ENCODE measurements at regions not wholly inside any gene's neighbourhood (a gene's known extent, or its start where the extent isn't known, plus 50 kb on each side); places are given as distances from the start of the nearest gene placed in this dataset.
A peak's percentile ranks its signal among the peaks of the same experiment; 100 is the strongest.

DNA sequence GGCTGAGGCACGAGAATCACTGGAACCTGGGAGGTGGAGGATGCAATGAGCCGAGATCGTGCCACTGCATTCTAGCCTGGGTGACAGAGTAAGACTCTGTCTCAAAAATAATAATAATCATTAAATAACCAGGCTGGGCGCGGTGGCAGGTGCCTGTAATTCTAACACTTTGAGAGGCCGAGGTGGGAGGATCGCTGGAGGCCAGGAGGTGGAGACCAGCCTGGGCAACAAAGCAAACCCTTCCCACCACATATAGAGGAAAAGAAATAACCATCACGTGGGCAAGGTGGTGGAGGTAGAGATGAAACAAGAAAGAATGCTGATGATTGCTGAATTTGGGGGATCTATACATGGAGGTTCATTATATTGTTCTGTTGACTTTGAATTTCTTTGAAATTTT lies 63.4 kb upstream of the PIM1 start:
- DNase-seq (ENCODE audit: low spot score in 2 of 2, unreplicated experiment in 2 of 2) = no peak
- Mint-ChIP-seq H3K27me3 (ENCODE audit: low read depth) (no peaks in the 10 kb centered on the region), H3K4me1 (peaks cover 55% of the 10 kb centered on the region), H3K4me3 (no peak overlapping the region), H3K36me3 (no peaks in the 10 kb centered on the region), H3K9me3 (no peaks in the 10 kb centered on the region), H3K27ac (no peak overlapping the region)
- TF ChIP-seq CTCF (IDR thresholded peaks at IDR 0.05; ENCODE audit: unreplicated experiment) = no peak

GRCh38 chr6:37106982-37107491 lies 62.9 kb upstream of the PIM1 start:
- Mint-ChIP-seq H3K9me3 (no peaks in the 10 kb centered on the region), H3K36me3 (no peaks in the 10 kb centered on the region), H3K4me3 (no peak overlapping the region), H3K27me3 (ENCODE audit: low read depth) (no peaks in the 10 kb centered on the region), H3K4me1 (peaks cover 51% of the 10 kb centered on the region), H3K27ac (no peak overlapping the region)
- DNase-seq (ENCODE audit: low spot score in 2 of 2, unreplicated experiment in 2 of 2) = no peak
- no peak for TF ChIP-seq CTCF (IDR thresholded peaks at IDR 0.05; ENCODE audit: unreplicated experiment)

DNA sequence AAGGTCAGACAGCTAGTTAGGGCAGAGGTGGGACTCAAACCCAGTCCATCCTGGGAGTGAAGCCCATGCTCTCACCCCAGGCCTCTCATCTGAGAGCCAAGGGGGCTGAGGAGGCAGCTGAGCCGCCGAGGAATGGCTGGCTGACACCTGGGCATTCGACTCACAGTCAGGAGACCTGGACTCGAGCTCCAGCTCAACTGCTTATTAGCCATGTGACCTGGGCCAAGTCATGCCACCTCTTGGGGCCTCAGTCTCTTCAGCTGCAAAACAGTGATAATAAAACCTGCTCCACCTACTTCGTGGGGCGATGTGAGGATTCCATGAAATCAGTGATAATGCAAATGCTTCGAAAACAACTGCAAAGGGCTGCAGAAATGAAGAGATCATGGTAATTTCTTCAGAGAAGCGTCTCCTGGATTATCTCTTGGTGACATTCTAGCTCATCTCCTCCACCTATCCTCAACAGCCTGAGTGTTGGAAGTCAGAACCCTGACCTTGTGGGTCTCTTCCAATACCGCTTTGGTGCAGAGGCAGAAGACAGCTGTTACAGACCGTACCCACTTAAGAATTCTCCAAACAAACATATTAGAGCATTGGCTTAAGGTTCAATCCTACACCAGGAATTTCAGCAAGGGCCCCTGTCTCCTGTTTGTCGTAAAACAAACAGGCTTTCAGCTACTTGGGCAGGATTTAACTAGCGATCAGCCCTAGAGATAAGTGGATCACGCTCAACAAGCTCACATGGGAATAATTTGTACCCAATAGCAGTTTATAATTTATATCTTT lies 60.0 kb upstream of the PIM1 start:
- DNase-seq (ENCODE audit: low spot score in 2 of 2, unreplicated experiment in 2 of 2) = no peak
- Mint-ChIP-seq H3K27me3 (ENCODE audit: low read depth) (no peaks in the 10 kb centered on the region), H3K9me3 (no peaks in the 10 kb centered on the region), H3K4me3 (no peak overlapping the region), H3K27ac (peak overlapping the region; percentile 88), H3K36me3 (no peaks in the 10 kb centered on the region), H3K4me1 (peaks cover 27% of the 10 kb centered on the region)
- TF ChIP-seq CTCF (IDR thresholded peaks at IDR 0.05; ENCODE audit: unreplicated experiment) = no peak

GRCh38 chr6:37110500-37111461 lies 59.2 kb upstream of the PIM1 start:
- TF ChIP-seq CTCF (IDR thresholded peaks at IDR 0.05; ENCODE audit: unreplicated experiment) = no peak
- Mint-ChIP-seq H3K27ac (peak overlapping the region; percentile 88), H3K9me3 (no peaks in the 10 kb centered on the region), H3K27me3 (ENCODE audit: low read depth) (no peaks in the 10 kb centered on the region), H3K36me3 (no peaks in the 10 kb centered on the region), H3K4me3 (no peak overlapping the region), H3K4me1 (peaks cover 25% of the 10 kb centered on the region)
- DNase-seq (ENCODE audit: low spot score in 2 of 2, unreplicated experiment in 2 of 2) = no peak

GRCh38 chr6:37113976-37114375 lies 56.0 kb upstream of the PIM1 start:
- no peak for TF ChIP-seq CTCF (IDR thresholded peaks at IDR 0.05; ENCODE audit: unreplicated experiment)
- H3K9me3 Mint-ChIP-seq = no peaks in the 10 kb centered on the region
- H3K27me3 Mint-ChIP-seq (ENCODE audit: low read depth) = no peaks in the 10 kb centered on the region
- DNase-seq (ENCODE audit: low spot score in 2 of 2, unreplicated experiment in 2 of 2) = no peak
- H3K36me3 Mint-ChIP-seq = no peaks in the 10 kb centered on the region
- no peak overlapping the region for H3K4me3 Mint-ChIP-seq
- peaks cover 25% of the 10 kb centered on the region for H3K4me1 Mint-ChIP-seq
- no peak overlapping the region for H3K27ac Mint-ChIP-seq
